ENCODE measurements at regions not wholly inside any gene's neighbourhood (a gene's known extent, or its start where the extent isn't known, plus 50 kb on each side); places are given as distances from the start of the nearest gene placed in this dataset.

DNA sequence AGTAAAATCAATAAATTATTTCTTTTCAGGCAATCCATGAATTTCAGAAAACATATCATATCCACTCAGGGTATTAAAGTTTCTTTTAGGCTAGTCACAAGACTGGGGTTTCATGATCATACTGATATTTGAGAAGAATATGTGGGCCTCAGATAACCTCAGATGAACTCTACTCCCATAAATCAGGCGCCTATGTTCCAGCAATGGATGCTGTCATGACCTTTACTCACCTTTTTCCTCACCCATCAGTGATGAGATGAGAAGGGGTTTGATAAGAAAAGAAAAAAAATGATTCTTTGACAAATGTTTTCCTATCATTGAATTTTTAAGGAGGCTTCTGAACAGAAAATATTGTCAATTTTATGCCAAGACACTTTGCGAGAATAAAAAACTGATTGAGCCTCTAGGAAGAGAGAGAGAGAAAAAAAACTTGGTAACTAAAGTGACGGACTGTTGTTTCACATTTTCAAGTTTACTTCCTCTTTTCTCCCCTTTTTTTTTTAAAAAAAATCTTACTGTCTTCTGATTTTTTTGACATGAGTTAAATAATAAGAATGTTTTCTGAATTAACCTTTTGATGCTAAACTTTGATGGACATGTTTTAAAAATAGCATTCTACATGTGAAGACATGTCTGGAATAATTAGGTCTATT lies 309.1 kb upstream of the MAP2 start:
- TF ChIP-seq, protein P1, sequence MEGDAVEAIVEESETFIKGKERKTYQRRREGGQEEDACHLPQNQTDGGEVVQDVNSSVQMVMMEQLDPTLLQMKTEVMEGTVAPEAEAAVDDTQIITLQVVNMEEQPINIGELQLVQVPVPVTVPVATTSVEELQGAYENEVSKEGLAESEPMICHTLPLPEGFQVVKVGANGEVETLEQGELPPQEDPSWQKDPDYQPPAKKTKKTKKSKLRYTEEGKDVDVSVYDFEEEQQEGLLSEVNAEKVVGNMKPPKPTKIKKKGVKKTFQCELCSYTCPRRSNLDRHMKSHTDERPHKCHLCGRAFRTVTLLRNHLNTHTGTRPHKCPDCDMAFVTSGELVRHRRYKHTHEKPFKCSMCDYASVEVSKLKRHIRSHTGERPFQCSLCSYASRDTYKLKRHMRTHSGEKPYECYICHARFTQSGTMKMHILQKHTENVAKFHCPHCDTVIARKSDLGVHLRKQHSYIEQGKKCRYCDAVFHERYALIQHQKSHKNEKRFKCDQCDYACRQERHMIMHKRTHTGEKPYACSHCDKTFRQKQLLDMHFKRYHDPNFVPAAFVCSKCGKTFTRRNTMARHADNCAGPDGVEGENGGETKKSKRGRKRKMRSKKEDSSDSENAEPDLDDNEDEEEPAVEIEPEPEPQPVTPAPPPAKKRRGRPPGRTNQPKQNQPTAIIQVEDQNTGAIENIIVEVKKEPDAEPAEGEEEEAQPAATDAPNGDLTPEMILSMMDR (conservative IDR thresholded peaks at IDR 0.05) = no peak
- no peak for TF ChIP-seq EZH2 (IDR thresholded peaks at IDR 0.05; ENCODE audit: low read depth)
